Breast epithelium (tissue), 4 donors: ENCODE measurements at regions not wholly inside any gene's neighbourhood (a gene's known extent, or its start where the extent isn't known, plus 50 kb on each side); places are given as distances from the start of the nearest gene placed in this dataset.
A peak's percentile ranks its signal among the peaks of the same experiment; 100 is the strongest.

Experiments used
- DNase-seq, 2 donors: peaks; one replicate each; pipeline ENCODE4 v3.0.0-alpha.2; 2019; ENCODE audit warnings: low spot score in 2 of 2
- H3K27ac ChIP-seq, 2 donors: fragments of 200-600 bp; sonication (generic) in 1 of 2; one replicate each; pipeline ENCODE4 v1.5.1; 2016 to 2019; ENCODE audit warnings: mild to moderate bottlenecking in 1 of 2
- H3K27me3 ChIP-seq, 2 donors: fragments of 200-600 bp; sonication (generic) in 1 of 2; one replicate each; pipeline versions ENCODE4 v1.5.1 to v1.6.0; 2017 to 2019; ENCODE audit warnings: control low read depth in 1 of 2, mild to moderate bottlenecking in 1 of 2
- H3K36me3 ChIP-seq: fragments of 200-600 bp; one replicate; pipeline ENCODE4 v1.5.1; 2019
- H3K4me1 ChIP-seq, 2 donors: fragments of 200-600 bp; sonication (generic); one replicate each; pipeline ENCODE4 v1.5.1; 2016 to 2019; ENCODE audit warnings: control low read depth in 1 of 2
- H3K4me3 ChIP-seq, 3 donors: fragments of 200-600 bp; sonication (generic); 1 replicate in 2 of 3; 2 replicates in 1 of 3; pipeline ENCODE4 v1.5.1; 2016 to 2019; ENCODE audit warnings: mild to moderate bottlenecking in 3 of 3, moderate library complexity in 2 of 3
- H3K9me3 ChIP-seq, 2 donors: fragments of 200-600 bp; sonication (generic) in 1 of 2; one replicate each; pipeline ENCODE4 v1.5.1; 2016 to 2019; ENCODE audit warnings: control low read depth in 1 of 2
- CTCF ChIP-seq, 3 donors: fragments of 450-650 bp; IDR thresholded peaks; one replicate each; pipeline ENCODE4 v1.5.1; 2016 to 2017; ENCODE audit warnings: antibody characterized with exemption in 3 of 3, mild to moderate bottlenecking in 3 of 3, moderate library complexity in 3 of 3
- POLR2A ChIP-seq: fragments of 450-650 bp; IDR thresholded peaks from one replicate; pipeline ENCODE4 v1.6.1; 2016; ENCODE audit warnings: antibody characterized with exemption, mild to moderate bottlenecking, moderate library complexity
- POLR2AphosphoS5 ChIP-seq, 3 donors: sonication (generic); formaldehyde crosslinking; IDR thresholded peaks; one replicate each; pipeline ENCODE4 v1.6.1; 2017; ENCODE audit warnings: antibody characterized with exemption in 3 of 3
- intact Hi-C: fragments of 100-400 bp; cut with DNase I; formaldehyde crosslinking; loops from one replicate; pipeline ENCODE4 v1.15.1; 2023; ENCODE audit warnings: low total_unique reads

GRCh38 chr7:101712652-101713051, 83.6 kb upstream of the MYL10 start:
- Histone ChIP-seq H3K27me3 (peaks cover 0 to 5% of the 10 kb centered on the region in 2 donors), H3K4me1 (no peaks in the 10 kb centered on the region), H3K36me3 (no peaks in the 10 kb centered on the region), H3K9me3 (no peaks in the 10 kb centered on the region), H3K4me3 (no peak overlapping the region), H3K27ac (no peak overlapping the region)
- TF ChIP-seq POLR2AphosphoS5 (IDR thresholded peaks at IDR 0.05): no peak
- TF ChIP-seq POLR2A: no peak
- no peak for TF ChIP-seq CTCF (IDR thresholded peaks at IDR 0.05)
- intact Hi-C loops: no loop called here
- no peak for DNase-seq

- TF ChIP-seq POLR2AphosphoS5 (IDR thresholded peaks at IDR 0.05) (no peak), POLR2A (no peak), CTCF (IDR thresholded peaks at IDR 0.05) (no peak)
- H3K4me3 ChIP-seq: no peak overlapping the region
Measured at GRCh38 chr7:101714097-101714496, 85.0 kb upstream of the MYL10 start.

GRCh38 chr7:101717628-101718357, 88.7 kb upstream of the MYL10 start:
- Histone ChIP-seq H3K36me3 (no peaks in the 10 kb centered on the region), H3K4me1 (no peaks in the 10 kb centered on the region), H3K27me3 (peaks cover 0 to 4% of the 10 kb centered on the region in 2 donors), H3K27ac (peak overlapping the region in 1 of 2 donors; percentile 19), H3K4me3 (no peak overlapping the region), H3K9me3 (no peaks in the 10 kb centered on the region)
- intact Hi-C loops: loop anchor here (5.0 kb wide), 1 partner anchor 1140 kb away; no protein-coding TSS in a partner anchor
- DNase-seq: no peak
- TF ChIP-seq POLR2AphosphoS5 (IDR thresholded peaks at IDR 0.05) (peak in 2 of 3 donors; percentile 47 to 70), CTCF (IDR thresholded peaks at IDR 0.05) (no peak)

More at GRCh38 chr7:101714097-101714496, 85.0 kb upstream of the MYL10 start:
- intact Hi-C loops: no loop called here
- Histone ChIP-seq H3K4me1 (no peaks in the 10 kb centered on the region), H3K9me3 (no peaks in the 10 kb centered on the region), H3K27ac (no peak overlapping the region), H3K36me3 (no peaks in the 10 kb centered on the region), H3K27me3 (peaks cover 0 to 2% of the 10 kb centered on the region in 2 donors)
- DNase-seq: no peak

- Histone ChIP-seq H3K4me3 (no peak overlapping the region), H3K4me1 (no peaks in the 10 kb centered on the region), H3K9me3 (no peaks in the 10 kb centered on the region), H3K36me3 (no peaks in the 10 kb centered on the region), H3K27ac (peak overlapping the region in 1 of 2 donors; percentile 7), H3K27me3 (peaks cover 0 to 4% of the 10 kb centered on the region in 2 donors)
- intact Hi-C loops: loop anchor here (5.0 kb wide), 1 partner anchor 1141 kb away; no protein-coding TSS in a partner anchor
- TF ChIP-seq POLR2A (no peak), POLR2AphosphoS5 (IDR thresholded peaks at IDR 0.05) (no peak), CTCF (IDR thresholded peaks at IDR 0.05) (no peak)
- no peak for DNase-seq
Measured at GRCh38 chr7:101718363-101719122, 89.4 kb upstream of the MYL10 start.

- peaks cover 0 to 4% of the 10 kb centered on the region in 2 donors for H3K27me3 ChIP-seq
- H3K4me3 ChIP-seq: no peak overlapping the region
- TF ChIP-seq CTCF (IDR thresholded peaks at IDR 0.05) (no peak), POLR2AphosphoS5 (IDR thresholded peaks at IDR 0.05) (no peak), POLR2A (no peak)
- no peak for DNase-seq
- no peaks in the 10 kb centered on the region for H3K36me3 ChIP-seq
- intact Hi-C loops: loop anchor here (5.0 kb wide), 1 partner anchor 1142 kb away; no protein-coding TSS in a partner anchor
- no peaks in the 10 kb centered on the region for H3K4me1 ChIP-seq
- H3K27ac ChIP-seq: no peak overlapping the region
- H3K9me3 ChIP-seq: no peaks in the 10 kb centered on the region
Measured at GRCh38 chr7:101719123-101719470, 90.0 kb upstream of the MYL10 start.
